Dedifferentiated amniotic fluid mesenchymal stem cell (primary cell): ENCODE measurements at regions not wholly inside any gene's neighbourhood (a gene's known extent, or its start where the extent isn't known, plus 50 kb on each side); places are given as distances from the start of the nearest gene placed in this dataset.
"Not testable (repeated sequence)": the region's sequence is repeated elsewhere in the genome, so short reads cannot be mapped to it uniquely, and the experiment has no call there.

Experiments used
- DNase-seq: peaks from one replicate; pipeline ENCODE4 v3.0.0-alpha.2; 2016; ENCODE audit errors: extremely low spot score

- DNase-seq: no peak
Observed at GRCh38 chr5:135279328-135279727, 119.7 kb downstream of the MACROH2A1 start.

GRCh38 chr5:135276151-135276550, 122.9 kb downstream of the MACROH2A1 start:
- no peak for DNase-seq

- no peak for DNase-seq
Observed at GRCh38 chr5:135273212-135273611, 125.8 kb downstream of the MACROH2A1 start.

- DNase-seq: no peak
Observed at GRCh38 chr5:135272311-135272805, 126.7 kb downstream of the MACROH2A1 start.

GRCh38 chr5:135271533-135272310, 127.3 kb downstream of the MACROH2A1 start:
- DNase-seq: peak; percentile 32

GRCh38 chr5:135269931-135270421, 129.1 kb downstream of the MACROH2A1 start:
- peak; percentile 89 for DNase-seq

- no peak for DNase-seq
Observed at GRCh38 chr5:135269199-135269598, 129.8 kb downstream of the MACROH2A1 start.

GRCh38 chr5:135266975-135267374, 132.1 kb downstream of the MACROH2A1 start:
- no peak for DNase-seq

- DNase-seq: no peak
Observed at GRCh38 chr5:135266303-135266635, 132.8 kb downstream of the MACROH2A1 start.

GRCh38 chr5:135265497-135266302, 133.3 kb downstream of the MACROH2A1 start:
- DNase-seq: no peak

- no peak for DNase-seq
Observed at GRCh38 chr5:135264451-135265440, 134.3 kb downstream of the MACROH2A1 start.

- no peak for DNase-seq
Observed at GRCh38 chr5:135263022-135263668, 135.9 kb downstream of the MACROH2A1 start.

- DNase-seq: no peak
Observed at GRCh38 chr5:135262364-135262763, 136.7 kb downstream of the MACROH2A1 start.

- DNase-seq: not testable (repeated sequence)
Observed at GRCh38 chr5:135260108-135260507, 138.9 kb downstream of the MACROH2A1 start.

GRCh38 chr5:135255461-135256178, 143.4 kb downstream of the MACROH2A1 start:
- no peak for DNase-seq

GRCh38 chr5:135254183-135254582, 144.8 kb downstream of the MACROH2A1 start:
- DNase-seq: no peak

GRCh38 chr5:135253601-135254178, 145.3 kb downstream of the MACROH2A1 start:
- DNase-seq: no peak

GRCh38 chr5:135251093-135251492, 147.9 kb downstream of the MACROH2A1 start:
- no peak for DNase-seq

- DNase-seq: no peak
Observed at GRCh38 chr5:135250671-135251070, 148.4 kb downstream of the MACROH2A1 start.

- DNase-seq: no peak
Observed at GRCh38 chr5:135249658-135250057, 149.4 kb downstream of the MACROH2A1 start.
